ENCODE measurements at regions not wholly inside any gene's neighbourhood (a gene's known extent, or its start where the extent isn't known, plus 50 kb on each side); places are given as distances from the start of the nearest gene placed in this dataset.
"Not testable (repeated sequence)": the region's sequence is repeated elsewhere in the genome, so short reads cannot be mapped to it uniquely, and the experiment has no call there.

GRCh38 chr2:87220651-87221050, 199.0 kb upstream of the PLGLB1 start:
- TF ChIP-seq, protein P1, sequence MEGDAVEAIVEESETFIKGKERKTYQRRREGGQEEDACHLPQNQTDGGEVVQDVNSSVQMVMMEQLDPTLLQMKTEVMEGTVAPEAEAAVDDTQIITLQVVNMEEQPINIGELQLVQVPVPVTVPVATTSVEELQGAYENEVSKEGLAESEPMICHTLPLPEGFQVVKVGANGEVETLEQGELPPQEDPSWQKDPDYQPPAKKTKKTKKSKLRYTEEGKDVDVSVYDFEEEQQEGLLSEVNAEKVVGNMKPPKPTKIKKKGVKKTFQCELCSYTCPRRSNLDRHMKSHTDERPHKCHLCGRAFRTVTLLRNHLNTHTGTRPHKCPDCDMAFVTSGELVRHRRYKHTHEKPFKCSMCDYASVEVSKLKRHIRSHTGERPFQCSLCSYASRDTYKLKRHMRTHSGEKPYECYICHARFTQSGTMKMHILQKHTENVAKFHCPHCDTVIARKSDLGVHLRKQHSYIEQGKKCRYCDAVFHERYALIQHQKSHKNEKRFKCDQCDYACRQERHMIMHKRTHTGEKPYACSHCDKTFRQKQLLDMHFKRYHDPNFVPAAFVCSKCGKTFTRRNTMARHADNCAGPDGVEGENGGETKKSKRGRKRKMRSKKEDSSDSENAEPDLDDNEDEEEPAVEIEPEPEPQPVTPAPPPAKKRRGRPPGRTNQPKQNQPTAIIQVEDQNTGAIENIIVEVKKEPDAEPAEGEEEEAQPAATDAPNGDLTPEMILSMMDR (conservative IDR thresholded peaks at IDR 0.05; ENCODE audit: low read depth, low read length): not testable (repeated sequence)
- not testable (repeated sequence) for TF ChIP-seq EZH2 (IDR thresholded peaks at IDR 0.05; ENCODE audit: low read length, unreplicated experiment); EZH2phosphoT487 (IDR thresholded peaks at IDR 0.05; ENCODE audit: borderline replicate concordance, low read length)

Data from PC-3 (cell line).